DMS 273 treated with DMSO at 0.1 percent for 48 hours (cell line): ENCODE measurements at regions not wholly inside any gene's neighbourhood (a gene's known extent, or its start where the extent isn't known, plus 50 kb on each side); places are given as distances from the start of the nearest gene placed in this dataset.

Experiments used
- DNase-seq: peaks from one replicate; lab custom pipeline; 2025; lab: John Stamatoyannopoulos, UW

DNA sequence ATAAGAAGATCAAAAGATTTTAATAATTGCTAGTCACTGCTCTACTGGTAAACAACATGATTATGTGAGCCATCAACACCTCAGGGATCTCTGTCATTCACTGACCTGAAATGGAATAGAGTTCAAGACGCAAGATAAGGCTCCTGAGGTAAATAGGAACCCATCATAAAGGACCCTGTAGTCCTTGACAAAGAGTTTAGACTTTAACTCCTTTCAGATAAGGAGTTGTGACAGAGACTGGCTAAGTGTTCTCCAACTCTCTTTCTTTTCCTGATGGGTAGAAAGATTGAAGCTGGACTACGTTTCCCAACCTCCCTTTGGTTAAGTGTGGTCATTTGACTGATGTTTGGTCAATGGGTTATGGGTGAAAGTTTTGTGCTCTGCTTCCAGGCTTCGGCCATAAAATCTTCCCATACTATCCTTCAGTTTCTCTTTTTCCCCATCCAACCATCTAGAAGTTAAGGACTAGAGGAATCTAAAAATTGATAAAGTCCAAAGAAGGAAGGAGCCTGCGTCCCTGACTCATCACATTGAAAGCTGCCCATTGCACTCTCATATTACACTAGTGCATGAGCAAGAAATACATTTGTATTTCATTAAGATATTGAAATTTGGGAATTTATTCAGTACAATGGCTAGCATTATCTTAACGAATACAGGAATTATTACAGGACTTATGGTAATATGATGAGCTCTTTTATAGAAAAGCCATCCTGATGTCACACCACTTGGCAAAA is 293.7 kb upstream of the ACVR2A start:
- no peak for DNase-seq

DNA sequence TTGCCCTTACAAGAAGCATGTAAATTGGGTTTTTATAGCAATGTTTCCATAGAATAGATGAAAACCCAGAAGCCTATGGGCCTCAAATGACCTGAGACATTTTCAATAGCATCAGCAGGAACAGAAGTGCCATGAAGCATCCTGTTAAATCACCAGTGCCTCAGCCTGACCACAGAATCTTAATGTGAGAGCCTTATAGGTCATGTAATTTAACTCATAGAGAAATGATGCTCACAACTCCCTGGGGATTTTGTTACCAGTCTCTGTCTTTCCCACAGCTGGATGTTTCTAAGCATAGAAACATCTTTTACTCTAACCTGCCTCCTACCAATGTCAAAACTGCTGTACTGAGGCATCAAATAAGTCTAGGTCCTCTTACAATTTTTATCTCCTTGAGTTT is 295.8 kb upstream of the ACVR2A start:
- DNase-seq: no peak

- DNase-seq: no peak
These were observed 296.4 kb upstream of the ACVR2A start for GRCh38 chr2:147548451-147548850.

GRCh38 chr2:147547440-147547839 is 297.4 kb upstream of the ACVR2A start:
- DNase-seq: no peak

DNA sequence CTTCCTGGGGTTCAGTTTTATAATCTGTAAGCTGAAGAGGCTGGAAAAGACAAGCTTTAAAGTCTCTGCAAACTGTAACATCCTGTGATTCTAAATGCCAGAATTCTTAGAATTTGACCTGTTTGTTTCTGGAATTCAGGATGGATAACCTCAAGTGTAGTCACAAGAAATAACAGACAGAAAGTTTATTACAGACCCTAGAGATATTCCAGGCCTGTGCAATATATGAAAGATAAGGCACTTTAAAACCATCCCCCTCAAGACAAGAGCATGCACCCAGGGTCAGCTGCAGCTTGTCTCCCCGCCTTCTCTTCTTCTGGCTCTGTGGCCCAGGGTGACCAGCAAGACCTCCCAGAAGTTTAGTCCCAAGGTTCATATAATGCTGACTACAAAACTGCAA is 298.7 kb upstream of the ACVR2A start:
- no peak for DNase-seq

- DNase-seq: no peak
These were observed 301.8 kb upstream of the ACVR2A start for GRCh38 chr2:147543056-147543455.

GRCh38 chr2:147542351-147542750 is 302.5 kb upstream of the ACVR2A start:
- DNase-seq: no peak

GRCh38 chr2:147541314-147541713 is 303.5 kb upstream of the ACVR2A start:
- DNase-seq: no peak

- no peak for DNase-seq
These were observed 306.0 kb upstream of the ACVR2A start for GRCh38 chr2:147538821-147539220.

GRCh38 chr2:147538088-147538487 is 306.7 kb upstream of the ACVR2A start:
- DNase-seq: no peak

- DNase-seq: no peak
These were observed 313.6 kb upstream of the ACVR2A start for GRCh38 chr2:147531269-147531668.

DNA sequence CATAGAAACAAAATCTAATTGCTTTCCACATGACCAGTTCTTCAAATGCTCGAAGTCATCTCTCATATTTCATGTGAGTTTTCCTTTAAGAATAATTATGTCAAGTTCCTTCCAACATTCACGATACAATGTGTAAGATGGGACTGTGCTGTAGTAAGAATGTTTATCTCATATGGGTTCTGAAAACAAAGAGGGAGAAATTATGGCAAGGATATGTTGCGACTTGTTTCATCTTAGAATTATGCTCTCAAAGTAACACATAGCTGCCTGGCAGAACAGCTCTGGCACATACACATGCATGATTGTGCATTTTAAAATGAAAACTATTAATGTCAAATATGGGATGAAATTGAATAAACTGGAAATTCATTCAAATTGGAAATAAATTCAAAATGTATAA is 314.8 kb upstream of the ACVR2A start:
- DNase-seq: no peak

GRCh38 chr2:147525819-147526489 is 318.9 kb upstream of the ACVR2A start:
- DNase-seq: no peak

GRCh38 chr2:147524912-147525311 is 319.9 kb upstream of the ACVR2A start:
- no peak for DNase-seq

DNA sequence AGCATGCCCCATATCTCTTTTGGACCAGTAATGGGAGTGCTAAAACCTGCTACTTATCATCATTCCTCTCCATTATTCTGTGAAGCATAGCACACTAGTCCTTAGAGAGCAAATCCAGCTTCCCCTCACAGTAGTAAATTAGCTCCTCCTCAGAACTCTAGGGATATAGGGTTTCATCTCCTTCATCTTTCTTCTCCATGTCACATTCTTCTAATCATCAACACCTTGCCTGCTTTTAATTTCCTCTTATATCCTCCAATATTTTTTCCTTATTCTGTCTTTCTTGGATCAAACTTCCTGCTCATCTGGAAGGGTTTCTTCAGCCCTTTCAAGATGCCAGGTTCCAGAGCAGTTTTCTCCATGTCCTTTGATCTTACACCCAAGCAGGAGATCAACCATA is 321.4 kb upstream of the ACVR2A start:
- no peak for DNase-seq

GRCh38 chr2:147521936-147522335 is 322.9 kb upstream of the ACVR2A start:
- DNase-seq: no peak

- no peak for DNase-seq
These were observed 324.0 kb upstream of the ACVR2A start for GRCh38 chr2:147520817-147521216.

- no peak for DNase-seq
These were observed 325.7 kb upstream of the ACVR2A start for GRCh38 chr2:147519178-147519577.

DNA sequence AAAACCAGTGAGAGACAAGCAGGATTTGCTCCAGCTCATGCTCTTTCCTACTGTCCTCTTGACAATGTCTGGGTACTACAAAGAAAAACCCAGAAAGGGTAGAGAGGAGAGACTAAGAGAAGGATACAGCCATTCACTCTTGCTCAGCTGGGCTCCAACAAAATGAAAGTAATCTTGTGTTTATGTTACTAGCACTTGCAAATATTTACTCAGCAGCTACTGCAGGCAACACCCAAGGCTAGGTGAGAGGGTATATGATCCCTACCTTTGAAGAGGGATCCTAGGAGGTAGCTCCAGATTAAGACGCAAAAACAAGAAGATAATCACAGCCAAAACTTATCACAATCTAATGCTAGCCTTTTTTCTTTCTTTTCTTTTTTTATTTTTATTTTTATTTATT is 329.6 kb upstream of the ACVR2A start:
- no peak for DNase-seq

DNA sequence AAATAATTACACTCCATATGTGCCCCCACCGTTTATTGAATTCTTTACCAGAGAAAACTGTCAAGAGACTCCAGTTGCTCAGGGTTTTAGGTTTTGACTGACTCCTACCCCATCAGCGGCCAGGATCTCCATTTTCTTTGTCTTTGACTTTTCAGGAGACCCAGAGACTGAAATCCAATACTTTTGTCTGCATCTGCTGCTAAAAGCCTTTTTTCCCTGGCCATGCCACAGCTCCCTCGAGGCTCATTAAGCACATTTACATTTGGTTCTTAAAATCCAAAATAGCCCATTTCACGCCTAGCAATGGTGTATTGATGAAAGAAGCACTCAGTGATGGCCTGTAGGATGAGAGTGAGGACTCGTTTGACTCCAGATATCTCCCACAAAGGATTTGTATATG is 332.6 kb upstream of the ACVR2A start:
- DNase-seq: no peak

DNA sequence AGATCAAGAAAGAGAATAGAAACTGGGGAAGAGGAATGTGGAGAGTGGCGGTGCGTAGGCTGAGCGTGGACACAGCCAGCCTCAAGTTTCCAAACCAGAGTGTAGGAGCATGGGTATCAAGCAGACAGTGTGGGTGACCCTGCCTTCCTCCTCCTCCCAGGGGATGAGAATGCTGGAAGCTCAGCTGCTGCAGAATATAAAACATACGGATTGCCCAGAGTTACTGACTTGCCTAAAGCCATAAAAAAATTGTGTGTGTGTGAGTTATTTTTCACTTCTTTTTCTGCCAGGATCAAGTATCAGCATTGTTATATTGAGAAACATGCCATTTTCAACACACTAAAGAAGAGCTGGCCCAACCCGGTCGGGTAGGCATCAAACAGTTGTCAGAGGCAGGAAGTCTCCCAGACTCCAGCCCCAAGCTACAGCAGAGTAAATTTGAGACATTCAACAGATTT is 333.3 kb upstream of the ACVR2A start:
- no peak for DNase-seq

DNA sequence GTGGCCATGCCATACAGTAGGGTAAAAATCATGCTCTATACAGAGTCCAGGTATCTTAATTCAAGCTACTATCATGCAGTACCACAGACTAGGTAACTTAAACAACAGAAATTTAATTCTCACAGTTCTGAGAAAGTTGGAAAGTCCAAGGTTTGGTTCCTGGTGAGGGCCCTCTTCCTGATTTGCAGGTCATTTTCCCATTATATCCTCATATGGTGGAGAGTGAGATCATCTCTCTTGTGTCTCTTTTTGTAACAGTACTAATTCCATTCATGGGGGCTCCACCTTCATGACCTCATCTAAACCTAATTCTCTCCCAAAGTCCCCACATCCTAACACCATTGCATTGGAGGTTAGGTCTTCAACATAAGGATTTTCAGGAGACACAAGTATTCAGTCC is 335.0 kb upstream of the ACVR2A start:
- DNase-seq: no peak

DNA sequence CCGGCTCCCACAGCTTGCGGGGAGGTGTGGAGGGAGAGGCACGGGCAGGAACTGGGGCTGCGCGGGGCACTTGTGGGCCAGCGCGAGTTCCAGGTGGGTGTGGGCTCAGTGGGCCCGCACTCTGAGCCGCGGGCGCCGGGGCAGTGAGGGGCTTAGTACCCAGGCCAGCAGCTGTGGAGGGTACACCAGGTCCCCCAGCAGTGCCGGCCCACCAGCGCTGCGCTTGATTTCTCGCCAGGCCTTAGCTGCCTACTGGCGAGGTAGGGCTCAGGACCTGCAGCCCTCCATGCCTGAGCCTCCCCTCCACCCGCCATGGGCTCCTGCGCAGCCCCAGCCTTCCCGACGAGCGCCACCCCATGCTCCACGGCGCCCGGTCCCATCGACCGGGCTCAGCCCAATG is 337.9 kb upstream of the ACVR2A start:
- no peak for DNase-seq
